Loucy (cell line): ENCODE measurements at regions not wholly inside any gene's neighbourhood (a gene's known extent, or its start where the extent isn't known, plus 50 kb on each side); places are given as distances from the start of the nearest gene placed in this dataset.

Experiments
- H2AFZ ChIP-seq: fragments of 200-600 bp; sonication (generic); 2 replicates; pipeline ENCODE4 v1.6.0; 2016; ENCODE audit warnings: antibody characterized with exemption, mild to moderate bottlenecking, low read length, moderate library complexity
- H3F3A ChIP-seq: fragments of 200-600 bp; 2 replicates; pipeline ENCODE4 v1.6.0; 2016; ENCODE audit warnings: antibody characterized with exemption, low read depth, mild to moderate bottlenecking
- H3K27me3 ChIP-seq: fragments of 200-600 bp; sonication (generic); 2 replicates; pipeline ENCODE4 v1.6.1; 2014; ENCODE audit warnings: low read length, mild to moderate bottlenecking; ENCODE audit not compliant: insufficient read depth, poor library complexity, severe bottlenecking
- H3K36me3 ChIP-seq: fragments of 200-600 bp; sonication (generic); 2 replicates; pipeline ENCODE4 v1.6.1; 2016; ENCODE audit warnings: low read length; ENCODE audit not compliant: insufficient read depth
- H3K4me1 ChIP-seq: fragments of 200-600 bp; sonication (generic); 2 replicates; pipeline ENCODE4 v1.5.1; 2014; ENCODE audit warnings: low read length, mild to moderate bottlenecking; ENCODE audit not compliant: insufficient read depth, poor library complexity, severe bottlenecking
- H3K4me2 ChIP-seq: fragments of 200-600 bp; sonication (generic); 2 replicates; pipeline ENCODE4 v1.6.0; 2014; ENCODE audit warnings: antibody characterized with exemption, low read length, low read depth, mild to moderate bottlenecking; ENCODE audit not compliant: poor library complexity, severe bottlenecking
- H3K4me3 ChIP-seq: fragments of 200-600 bp; sonication (generic); 2 replicates; pipeline ENCODE4 v1.5.1; 2014; ENCODE audit warnings: low read length, mild to moderate bottlenecking, mixed read lengths; ENCODE audit not compliant: poor library complexity, severe bottlenecking
- H3K79me2 ChIP-seq: fragments of 200-600 bp; sonication (generic); 2 replicates; pipeline ENCODE4 v1.6.1; 2014; ENCODE audit warnings: low read length; ENCODE audit not compliant: insufficient read depth
- H3K9ac ChIP-seq: fragments of 200-600 bp; sonication (generic); 2 replicates; pipeline ENCODE4 v1.6.0; 2014; ENCODE audit warnings: mild to moderate bottlenecking, low read depth, low read length, moderate library complexity; ENCODE audit not compliant: poor library complexity, severe bottlenecking
- H3K9me2 ChIP-seq: fragments of 200-600 bp; sonication (generic); replicated peaks from 2 replicates; pipeline ENCODE4 v1.6.1; 2016; ENCODE audit warnings: low read depth, low read length, mixed read lengths
- H3K9me3 ChIP-seq: fragments of 200-600 bp; sonication (generic); 2 replicates; pipeline ENCODE4 v1.6.1; 2014; ENCODE audit warnings: mild to moderate bottlenecking, antibody characterized with exemption, low read length, low read depth; ENCODE audit not compliant: insufficient read depth
- H4K20me1 ChIP-seq: fragments of 200-600 bp; sonication (generic); 2 replicates; pipeline ENCODE4 v1.6.0; 2014; ENCODE audit warnings: antibody characterized with exemption, low read length, mild to moderate bottlenecking; ENCODE audit not compliant: insufficient read depth, poor library complexity, severe bottlenecking
- CTCF ChIP-seq: fragments of 200-600 bp; sonication (generic); conservative IDR thresholded peaks from 2 replicates; pipeline ENCODE4 v1.5.1; 2014; ENCODE audit warnings: mild to moderate bottlenecking, antibody characterized with exemption, low read length
- EZH2phosphoT487 ChIP-seq: fragments of 200-600 bp; IDR thresholded peaks from 2 replicates; pipeline ENCODE4 v1.6.1; 2018; ENCODE audit warnings: antibody characterized with exemption, mild to moderate bottlenecking, moderate library complexity, borderline replicate concordance

GRCh38 chr2:167675906-167676305 lies 571.5 kb downstream of the STK39 start:
- no peaks in the 10 kb centered on the region for H3K36me3 ChIP-seq
- H3K9me3 ChIP-seq: peaks cover 5% of the 10 kb centered on the region; the same call in 1 of the 2 replicates
- no peaks in the 10 kb centered on the region for H3K9me2 ChIP-seq
- H2AFZ ChIP-seq: no peak overlapping the region
- H3K4me2 ChIP-seq: no peak overlapping the region
- H3K9ac ChIP-seq: no peak overlapping the region
- no peaks in the 10 kb centered on the region for H3K27me3 ChIP-seq
- H3K4me1 ChIP-seq: no peaks in the 10 kb centered on the region
- H3K4me3 ChIP-seq: no peak overlapping the region
- no peaks in the 10 kb centered on the region for H3F3A ChIP-seq
- no peaks in the 10 kb centered on the region for H4K20me1 ChIP-seq
- TF ChIP-seq EZH2phosphoT487: no peak
- TF ChIP-seq CTCF: no peak
- no peaks in the 10 kb centered on the region for H3K79me2 ChIP-seq

GRCh38 chr2:167670588-167670987 lies 576.8 kb downstream of the STK39 start:
- Histone ChIP-seq H2AFZ (no peak overlapping the region), H4K20me1 (no peaks in the 10 kb centered on the region), H3K9me2 (no peaks in the 10 kb centered on the region), H3F3A (no peaks in the 10 kb centered on the region), H3K9ac (no peak overlapping the region), H3K79me2 (no peaks in the 10 kb centered on the region), H3K4me3 (no peak overlapping the region), H3K36me3 (no peaks in the 10 kb centered on the region), H3K9me3 (peaks cover 5% of the 10 kb centered on the region; the same call in 1 of the 2 replicates), H3K27me3 (no peaks in the 10 kb centered on the region), H3K4me1 (no peaks in the 10 kb centered on the region), H3K4me2 (no peak overlapping the region)
- TF ChIP-seq EZH2phosphoT487 (no peak), CTCF (no peak)

- H3K27me3 ChIP-seq: no peaks in the 10 kb centered on the region
- H3K4me2 ChIP-seq: no peak overlapping the region
- H2AFZ ChIP-seq: no peak overlapping the region
- H3K9ac ChIP-seq: no peak overlapping the region
- TF ChIP-seq EZH2phosphoT487: no peak
- no peak for TF ChIP-seq CTCF
- no peaks in the 10 kb centered on the region for H4K20me1 ChIP-seq
- H3F3A ChIP-seq: no peaks in the 10 kb centered on the region
- H3K9me3 ChIP-seq: no peaks in the 10 kb centered on the region
- H3K36me3 ChIP-seq: no peaks in the 10 kb centered on the region
- no peaks in the 10 kb centered on the region for H3K79me2 ChIP-seq
- H3K4me3 ChIP-seq: no peak overlapping the region
- no peaks in the 10 kb centered on the region for H3K4me1 ChIP-seq
- H3K9me2 ChIP-seq: no peaks in the 10 kb centered on the region
Observed at GRCh38 chr2:167653131-167653530, 594.3 kb downstream of the STK39 start.
